ENCODE measurements at regions not wholly inside any gene's neighbourhood (a gene's known extent, or its start where the extent isn't known, plus 50 kb on each side); places are given as distances from the start of the nearest gene placed in this dataset.

DNA sequence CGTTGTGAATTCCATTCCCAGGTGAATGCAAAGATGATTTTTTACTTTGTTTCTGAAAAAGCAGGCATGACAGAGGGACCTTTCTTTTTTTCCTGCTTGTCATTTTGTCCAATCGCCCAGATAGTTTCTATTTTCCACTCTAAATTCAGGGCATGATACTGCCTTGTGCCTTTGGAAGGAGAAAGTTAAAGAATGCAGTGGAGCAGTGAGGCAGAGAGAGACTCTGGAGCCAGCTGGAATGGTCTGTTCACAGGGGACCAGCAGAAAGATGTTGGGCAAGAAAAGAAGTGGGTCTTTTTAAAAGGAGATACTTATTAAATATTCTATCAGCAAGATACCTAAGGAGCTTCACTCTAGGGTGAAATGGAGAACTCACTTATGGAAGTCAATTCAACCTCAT, 532.3 kb downstream of the BRINP1 start:
- DNase-seq (ENCODE audit: low read depth in 2 of 2, low spot score in 1 of 2), result no peak

- no peak for DNase-seq (ENCODE audit: low read depth in 2 of 2, low spot score in 1 of 2)
Measured at GRCh38 chr9:118871531-118871930, 497.7 kb downstream of the BRINP1 start.

DNA sequence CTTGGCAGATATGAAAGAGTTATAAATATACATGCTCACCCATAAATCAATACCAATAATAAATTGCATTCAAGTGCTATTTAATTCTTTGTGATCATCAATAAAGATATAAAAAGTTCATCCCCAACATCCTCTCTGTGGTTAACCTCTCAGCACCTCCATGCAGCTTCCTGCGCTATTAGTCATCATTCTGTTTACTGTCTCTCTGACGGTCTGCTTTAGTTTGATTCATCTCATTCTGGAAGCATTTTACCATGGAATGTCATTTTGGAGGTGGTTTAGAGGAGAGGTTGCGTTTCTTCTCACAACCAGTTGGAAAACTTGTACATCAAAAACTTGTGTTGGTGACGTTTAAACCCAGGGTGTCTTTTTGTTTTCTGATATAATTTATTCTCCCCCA, 486.6 kb downstream of the BRINP1 start:
- DNase-seq (ENCODE audit: low read depth in 2 of 2, low spot score in 1 of 2), result no peak

DNA sequence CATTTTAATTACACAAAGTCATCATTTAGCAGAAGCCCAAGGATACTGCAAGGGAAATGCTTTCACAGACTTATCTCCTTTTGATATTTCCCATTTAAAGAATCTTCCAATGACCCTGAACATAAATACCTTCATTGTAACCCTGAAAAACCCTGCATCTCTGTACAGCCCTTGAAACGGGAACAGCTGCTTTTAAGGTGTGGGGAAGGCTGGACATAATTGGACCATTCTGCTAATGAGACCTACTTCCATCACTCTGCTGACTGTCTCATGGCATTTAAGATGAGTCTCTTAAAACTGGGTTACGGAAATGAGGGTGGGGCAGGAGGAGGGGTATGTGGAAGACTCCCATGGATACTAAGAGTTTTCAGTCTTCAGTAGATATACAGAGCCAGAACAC, 485.8 kb downstream of the BRINP1 start:
- no peak for DNase-seq (ENCODE audit: low read depth in 2 of 2, low spot score in 1 of 2)

- no peak for DNase-seq (ENCODE audit: low read depth in 2 of 2, low spot score in 1 of 2)
Measured at GRCh38 chr9:118891213-118891612, 478.0 kb downstream of the BRINP1 start.

GRCh38 chr9:118896324-118897000, 472.8 kb downstream of the BRINP1 start:
- no peak for DNase-seq (ENCODE audit: low read depth in 2 of 2, low spot score in 1 of 2)

GRCh38 chr9:118918180-118918579, 451.1 kb downstream of the BRINP1 start:
- no peak for DNase-seq (ENCODE audit: low read depth in 2 of 2, low spot score in 1 of 2)

- no peak for DNase-seq (ENCODE audit: low read depth in 2 of 2, low spot score in 1 of 2)
Measured at GRCh38 chr9:118928722-118929121, 440.5 kb downstream of the BRINP1 start.

DNA sequence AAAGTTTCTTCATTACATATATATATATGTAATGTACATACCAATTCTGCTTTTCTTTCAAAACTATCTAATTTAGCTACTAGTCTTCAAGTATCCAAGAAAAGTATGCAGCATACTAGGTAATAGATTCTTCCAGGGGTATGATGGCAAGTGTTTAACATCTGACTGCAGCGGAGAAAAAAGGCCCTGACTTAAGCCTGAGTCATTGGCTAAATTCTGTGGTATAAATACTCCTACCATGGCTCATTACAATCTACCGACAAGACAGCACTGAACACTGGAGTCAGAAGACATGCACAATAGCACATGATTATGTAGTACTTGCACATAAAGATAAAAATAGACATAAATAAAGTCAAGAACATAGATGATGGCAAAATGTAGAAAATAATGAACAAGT, 439.9 kb downstream of the BRINP1 start:
- DNase-seq (ENCODE audit: low read depth in 2 of 2, low spot score in 1 of 2), result no peak

GRCh38 chr9:118931941-118932340, 437.3 kb downstream of the BRINP1 start:
- no peak for DNase-seq (ENCODE audit: low read depth in 2 of 2, low spot score in 1 of 2)

DNA sequence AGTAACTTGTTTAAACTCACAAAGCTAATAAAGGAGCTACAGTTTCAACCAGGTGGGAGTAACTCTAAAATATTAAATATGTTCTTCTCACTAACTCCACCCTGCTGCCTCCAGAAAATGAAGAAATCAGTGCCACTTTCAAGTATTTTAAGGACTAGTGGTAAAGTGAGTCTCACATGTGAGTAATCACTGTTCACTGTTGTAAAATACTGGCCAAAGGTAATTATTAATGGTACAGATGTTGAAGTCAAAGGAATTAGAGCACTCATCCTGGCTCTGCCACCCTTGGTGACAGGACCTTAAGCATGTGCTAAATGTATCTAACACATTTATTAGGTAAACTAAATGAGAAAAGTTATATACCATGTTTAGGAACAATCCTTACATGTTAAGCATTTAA, 430.7 kb downstream of the BRINP1 start:
- DNase-seq (ENCODE audit: low read depth in 2 of 2, low spot score in 1 of 2), result no peak

DNA sequence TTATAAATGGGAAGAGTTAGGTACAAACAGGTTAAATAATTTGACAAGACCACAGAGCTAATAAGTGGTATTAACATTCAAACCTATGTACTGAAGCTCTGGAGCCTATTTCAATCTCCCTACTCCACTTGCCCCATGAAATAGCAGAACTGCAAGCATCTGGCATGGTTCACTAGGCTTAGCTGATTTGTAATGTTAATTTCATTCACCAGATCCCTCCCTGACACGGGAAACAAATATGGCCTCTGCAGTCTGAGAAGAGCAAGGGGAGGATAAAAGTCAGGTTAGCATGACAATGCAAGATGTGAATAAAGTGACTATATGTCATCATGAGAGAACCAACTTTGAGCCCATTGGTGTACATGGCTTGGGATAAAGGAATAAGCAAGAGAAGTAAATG, 428.8 kb downstream of the BRINP1 start:
- no peak for DNase-seq (ENCODE audit: low read depth in 2 of 2, low spot score in 1 of 2)

DNA sequence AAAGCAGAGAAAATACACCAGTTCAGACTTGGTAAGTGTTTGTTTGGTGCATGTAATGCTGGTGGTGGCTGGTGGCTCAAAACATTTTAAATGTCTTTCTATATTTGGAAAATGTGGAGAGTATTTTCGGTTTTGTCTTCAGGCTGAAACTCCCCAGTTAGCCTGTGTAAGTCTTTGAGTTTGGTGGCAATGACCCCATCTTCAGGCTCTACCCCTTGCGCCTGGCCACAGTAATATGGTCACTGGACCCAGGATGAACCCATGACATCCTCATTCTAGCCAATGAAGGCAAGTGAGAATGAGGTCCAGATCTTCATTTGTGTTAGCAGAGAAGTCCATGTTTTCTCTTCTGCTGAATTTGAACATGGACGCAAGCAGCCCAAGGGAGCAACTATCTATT, 422.6 kb downstream of the BRINP1 start:
- DNase-seq (ENCODE audit: low read depth in 2 of 2, low spot score in 1 of 2), result no peak

DNA sequence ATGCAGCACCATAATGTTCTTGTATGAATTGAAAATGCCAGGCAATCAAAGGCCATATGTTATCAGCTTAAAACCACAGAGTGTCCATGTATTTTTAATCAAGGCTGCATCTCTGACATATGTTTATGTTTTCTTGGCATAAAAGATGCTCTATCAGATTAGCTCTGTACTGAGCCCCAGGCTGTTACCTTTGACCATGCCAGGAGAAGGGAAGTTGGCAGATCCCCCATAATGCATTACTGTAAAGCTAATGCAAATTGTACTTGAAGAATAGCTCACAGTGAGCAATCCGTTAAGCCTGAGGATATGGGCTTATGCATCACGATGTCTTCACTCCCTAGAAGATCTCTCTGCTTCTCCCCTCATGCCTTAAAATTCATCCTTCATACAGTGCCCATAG, 414.4 kb downstream of the BRINP1 start:
- DNase-seq (ENCODE audit: low read depth in 2 of 2, low spot score in 1 of 2), result no peak

DNA sequence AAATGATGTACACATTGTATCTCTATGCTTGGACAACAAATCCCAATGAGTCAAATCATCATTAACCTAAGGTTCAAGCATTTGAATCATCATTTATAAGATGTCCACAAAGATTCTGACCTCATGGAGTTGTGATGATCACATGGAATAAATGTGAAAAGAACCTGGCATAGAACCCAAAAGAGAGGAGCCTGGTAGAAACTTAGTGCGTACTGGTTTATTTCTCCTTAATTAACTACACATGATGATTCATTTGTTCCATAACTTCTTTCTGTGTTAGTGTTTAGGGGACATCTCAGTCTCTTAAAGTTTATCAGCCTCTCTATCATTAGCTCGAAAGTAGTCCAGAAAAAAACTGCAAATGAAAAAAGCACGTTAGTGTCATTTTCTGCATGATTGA, 411.6 kb downstream of the BRINP1 start:
- no peak for DNase-seq (ENCODE audit: low read depth in 2 of 2, low spot score in 1 of 2)

DNA sequence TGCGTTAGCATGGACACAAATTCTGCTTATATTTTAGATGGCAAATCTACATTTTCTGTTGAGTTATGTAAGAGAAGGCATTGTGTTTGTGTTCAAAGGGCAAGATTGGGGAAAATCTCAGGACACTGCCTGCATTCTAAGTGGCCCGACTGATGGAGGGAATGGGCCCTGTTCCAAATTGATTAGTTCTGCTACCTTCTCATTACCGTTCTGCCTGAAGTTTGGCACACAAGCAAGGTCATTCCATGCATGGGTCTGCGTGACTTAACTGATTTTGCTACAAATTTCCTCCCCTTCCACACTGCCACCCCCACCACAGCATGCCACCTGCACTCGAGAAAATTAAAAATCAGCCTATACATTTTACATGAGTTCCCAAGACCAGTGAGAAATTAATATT, 409.9 kb downstream of the BRINP1 start:
- DNase-seq (ENCODE audit: low read depth in 2 of 2, low spot score in 1 of 2), result no peak

- DNase-seq (ENCODE audit: low read depth in 2 of 2, low spot score in 1 of 2), result no peak
Measured at GRCh38 chr9:118961857-118962256, 407.4 kb downstream of the BRINP1 start.

DNA sequence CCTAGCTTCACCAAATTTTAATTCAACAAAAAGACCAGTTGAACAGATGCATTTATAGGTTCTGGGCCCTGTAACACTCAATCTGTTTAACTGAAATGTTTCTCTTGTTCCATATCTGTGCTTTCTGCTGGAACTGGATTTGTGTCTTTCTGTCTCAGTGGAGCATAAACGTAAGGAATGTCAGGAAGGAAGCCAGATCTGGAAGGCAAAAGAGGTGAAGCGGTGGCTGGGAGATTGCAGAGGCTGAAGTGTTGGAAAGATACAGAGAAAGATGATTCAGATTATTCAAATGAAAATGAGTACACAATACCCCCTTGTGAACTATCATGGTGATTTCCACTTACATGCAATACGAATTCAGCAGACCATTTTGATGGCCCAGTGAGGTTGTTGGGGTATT, 406.8 kb downstream of the BRINP1 start:
- DNase-seq (ENCODE audit: low read depth in 2 of 2, low spot score in 1 of 2), result no peak

DNA sequence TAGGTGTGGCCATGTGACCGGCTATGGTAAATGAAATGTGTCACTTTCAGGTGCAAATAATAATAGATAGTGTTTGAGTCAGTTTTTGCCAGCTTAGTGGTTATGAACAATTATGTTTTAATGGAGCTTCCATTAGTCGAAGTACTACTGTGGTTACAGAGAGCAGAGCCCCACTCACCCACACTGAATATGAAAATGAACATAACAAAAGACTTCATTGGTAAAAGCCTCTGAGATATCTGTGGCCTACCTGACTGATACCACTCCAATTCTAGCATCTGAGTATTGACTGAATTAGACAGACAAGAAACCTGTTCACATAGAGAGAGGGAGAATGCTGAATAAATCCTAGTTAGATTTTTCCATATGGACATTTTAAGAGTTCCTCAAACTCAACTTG, 405.6 kb downstream of the BRINP1 start:
- no peak for DNase-seq (ENCODE audit: low read depth in 2 of 2, low spot score in 1 of 2)

GRCh38 chr9:118967901-118968300, 401.3 kb downstream of the BRINP1 start:
- DNase-seq (ENCODE audit: low read depth in 2 of 2, low spot score in 1 of 2), result no peak

DNA sequence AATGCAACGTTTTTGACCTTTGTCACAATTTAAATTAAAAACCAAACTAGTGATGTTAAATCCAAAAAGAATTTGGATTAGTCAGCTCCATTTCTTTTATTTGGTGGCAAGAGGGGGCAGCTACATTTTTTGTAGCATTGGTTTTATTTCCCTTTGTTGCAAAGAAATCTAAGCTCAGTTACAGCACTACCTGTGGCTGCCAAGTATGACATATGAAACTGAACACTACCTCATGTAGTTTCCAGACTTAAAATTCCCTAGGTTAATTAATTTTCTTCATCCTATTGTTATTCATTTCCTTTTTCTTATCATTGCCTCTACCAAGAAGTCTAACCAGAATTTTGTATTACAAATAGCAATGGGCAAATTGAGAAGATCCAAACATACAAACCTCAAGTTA, 393.5 kb downstream of the BRINP1 start:
- DNase-seq (ENCODE audit: low read depth in 2 of 2, low spot score in 1 of 2), result no peak

- no peak for DNase-seq (ENCODE audit: low read depth in 2 of 2, low spot score in 1 of 2)
Measured at GRCh38 chr9:118976160-118976559, 393.1 kb downstream of the BRINP1 start.

- no peak for DNase-seq (ENCODE audit: low read depth in 2 of 2, low spot score in 1 of 2)
Measured at GRCh38 chr9:118984607-118985006, 384.6 kb downstream of the BRINP1 start.

GRCh38 chr9:118985851-118986250, 383.4 kb downstream of the BRINP1 start:
- no peak for DNase-seq (ENCODE audit: low read depth in 2 of 2, low spot score in 1 of 2)
